ENCODE measurements at regions not wholly inside any gene's neighbourhood (a gene's known extent, or its start where the extent isn't known, plus 50 kb on each side); places are given as distances from the start of the nearest gene placed in this dataset.
A peak's percentile ranks its signal among the peaks of the same experiment; 100 is the strongest.

GRCh38 chr1:89454845-89455521 is 69.6 kb upstream of the LRRC8B start:
- DNase-seq (ENCODE audit: low spot score in 2 of 2, unreplicated experiment in 2 of 2): peak in 1 of 2 experiments; percentile 42
- H3K27ac Mint-ChIP-seq: no peak overlapping the region

DNA sequence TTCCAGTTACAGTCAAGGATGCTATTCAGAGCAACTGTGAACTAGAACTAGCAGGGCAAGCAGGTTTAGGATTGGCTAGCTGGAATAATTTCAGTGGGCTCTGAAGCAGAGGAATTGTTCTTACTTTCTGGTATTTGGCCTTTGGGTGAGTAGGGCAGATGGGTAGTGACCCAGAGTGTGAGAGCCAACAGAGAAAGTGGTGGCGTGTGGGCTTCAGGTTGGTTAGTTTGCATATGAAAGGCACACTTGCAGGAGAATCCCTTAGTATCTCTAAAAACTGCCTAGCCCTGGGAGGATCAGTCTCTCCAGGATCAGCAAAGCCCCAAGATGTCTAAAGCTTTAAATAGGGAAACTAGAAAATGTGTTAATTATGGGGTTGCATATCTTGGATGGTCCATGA is 67.6 kb upstream of the LRRC8B start:
- no peak overlapping the region for H3K27ac Mint-ChIP-seq
- peaks cover 3% of the 10 kb centered on the region for H3K4me1 Mint-ChIP-seq
- no peaks in the 10 kb centered on the region for H3K9me3 Mint-ChIP-seq
- no peaks in the 10 kb centered on the region for H3K36me3 Mint-ChIP-seq
- no peaks in the 10 kb centered on the region for H3K27me3 Mint-ChIP-seq (ENCODE audit: low read depth)
- DNase-seq (ENCODE audit: low spot score in 2 of 2, unreplicated experiment in 2 of 2): no peak
- no peak overlapping the region for H3K4me3 Mint-ChIP-seq
- no peak for TF ChIP-seq CTCF (IDR thresholded peaks at IDR 0.05; ENCODE audit: unreplicated experiment)

More at GRCh38 chr1:89454845-89455521, 69.6 kb upstream of the LRRC8B start:
- H3K27me3 Mint-ChIP-seq (ENCODE audit: low read depth): no peaks in the 10 kb centered on the region
- TF ChIP-seq CTCF (IDR thresholded peaks at IDR 0.05; ENCODE audit: unreplicated experiment): peak; percentile 78
- H3K4me3 Mint-ChIP-seq: no peak overlapping the region
- H3K4me1 Mint-ChIP-seq: peaks cover 6% of the 10 kb centered on the region
- H3K9me3 Mint-ChIP-seq: no peaks in the 10 kb centered on the region
- H3K36me3 Mint-ChIP-seq: no peaks in the 10 kb centered on the region

- Mint-ChIP-seq H3K27me3 (ENCODE audit: low read depth) (no peaks in the 10 kb centered on the region), H3K4me3 (no peak overlapping the region), H3K9me3 (no peaks in the 10 kb centered on the region), H3K36me3 (no peaks in the 10 kb centered on the region), H3K4me1 (peaks cover 1% of the 10 kb centered on the region), H3K27ac (no peak overlapping the region)
- no peak for TF ChIP-seq CTCF (IDR thresholded peaks at IDR 0.05; ENCODE audit: unreplicated experiment)
- DNase-seq (ENCODE audit: low spot score in 2 of 2, unreplicated experiment in 2 of 2): no peak
These were observed 65.5 kb upstream of the LRRC8B start for GRCh38 chr1:89459081-89459480.

- Mint-ChIP-seq H3K36me3 (no peaks in the 10 kb centered on the region), H3K4me1 (peaks cover 3% of the 10 kb centered on the region), H3K27me3 (ENCODE audit: low read depth) (no peaks in the 10 kb centered on the region), H3K4me3 (no peak overlapping the region), H3K9me3 (no peaks in the 10 kb centered on the region), H3K27ac (no peak overlapping the region)
- DNase-seq (ENCODE audit: low spot score in 2 of 2, unreplicated experiment in 2 of 2): no peak
- TF ChIP-seq CTCF (IDR thresholded peaks at IDR 0.05; ENCODE audit: unreplicated experiment): no peak
These were observed 64.3 kb upstream of the LRRC8B start for GRCh38 chr1:89460325-89460724.

- Mint-ChIP-seq H3K27me3 (ENCODE audit: low read depth) (no peaks in the 10 kb centered on the region), H3K36me3 (no peaks in the 10 kb centered on the region), H3K4me3 (no peak overlapping the region), H3K9me3 (no peaks in the 10 kb centered on the region), H3K4me1 (peaks cover 13% of the 10 kb centered on the region), H3K27ac (no peak overlapping the region)
- TF ChIP-seq CTCF (IDR thresholded peaks at IDR 0.05; ENCODE audit: unreplicated experiment): no peak
- DNase-seq (ENCODE audit: low spot score in 2 of 2, unreplicated experiment in 2 of 2): no peak
These were observed 62.4 kb upstream of the LRRC8B start for GRCh38 chr1:89462250-89462649.

Data from mesothelial cell of epicardium (in vitro differentiated cells).